Activated T-helper 17 cell treated with anti-CD3 and anti-CD28 coated beads, Interleukin-2, amount 50 U/mL, for 72 hours (primary cell): ENCODE measurements at regions not wholly inside any gene's neighbourhood (a gene's known extent, or its start where the extent isn't known, plus 50 kb on each side); places are given as distances from the start of the nearest gene placed in this dataset.

Source experiments
- ATAC-seq: fragments of 150-1000 bp; cut with Tn5 transposase; replicated peaks from 2 replicates; pipeline ENCODE4 v1.10.0; 2021; ENCODE audit warnings: mild to moderate bottlenecking, moderate library complexity
- H3K27ac Mint-ChIP-seq: one replicate; pipeline ENCODE4 v1.8.0; 2022; ENCODE audit warnings: mixed read lengths
- H3K27me3 Mint-ChIP-seq: one replicate; pipeline ENCODE4 v1.8.0; 2022; ENCODE audit warnings: mixed read lengths
- H3K36me3 Mint-ChIP-seq: one replicate; pipeline ENCODE4 v1.8.0; 2022; ENCODE audit warnings: low read depth, mild to moderate bottlenecking, mixed read lengths
- H3K4me1 Mint-ChIP-seq: one replicate; pipeline ENCODE4 v1.8.0; 2022; ENCODE audit warnings: mixed read lengths
- H3K4me3 Mint-ChIP-seq: one replicate; pipeline ENCODE4 v1.8.0; 2022; ENCODE audit warnings: mild to moderate bottlenecking, mixed read lengths
- H3K9me3 Mint-ChIP-seq: one replicate; pipeline ENCODE4 v1.8.0; 2022; ENCODE audit warnings: mixed read lengths

GRCh38 chr4:115437739-115438138 is 324.3 kb upstream of the NDST4 start:
- Mint-ChIP-seq H3K36me3 (no peaks in the 10 kb centered on the region), H3K4me3 (no peak overlapping the region), H3K9me3 (no peaks in the 10 kb centered on the region), H3K27me3 (no peaks in the 10 kb centered on the region), H3K27ac (no peak overlapping the region), H3K4me1 (no peaks in the 10 kb centered on the region)
- ATAC-seq = no peak

GRCh38 chr4:115433491-115433890 is 320.1 kb upstream of the NDST4 start:
- ATAC-seq = no peak
- no peak overlapping the region for H3K27ac Mint-ChIP-seq
- no peaks in the 10 kb centered on the region for H3K9me3 Mint-ChIP-seq
- H3K4me1 Mint-ChIP-seq = no peaks in the 10 kb centered on the region
- no peaks in the 10 kb centered on the region for H3K27me3 Mint-ChIP-seq
- H3K36me3 Mint-ChIP-seq = no peaks in the 10 kb centered on the region
- H3K4me3 Mint-ChIP-seq = no peak overlapping the region

GRCh38 chr4:115430024-115430423 is 316.6 kb upstream of the NDST4 start:
- Mint-ChIP-seq H3K27ac (no peak overlapping the region), H3K4me3 (no peak overlapping the region), H3K27me3 (no peaks in the 10 kb centered on the region), H3K9me3 (no peaks in the 10 kb centered on the region), H3K36me3 (no peaks in the 10 kb centered on the region), H3K4me1 (no peaks in the 10 kb centered on the region)
- ATAC-seq = no peak

- Mint-ChIP-seq H3K27me3 (no peaks in the 10 kb centered on the region), H3K27ac (no peak overlapping the region), H3K9me3 (no peaks in the 10 kb centered on the region), H3K4me3 (no peak overlapping the region), H3K4me1 (no peaks in the 10 kb centered on the region), H3K36me3 (no peaks in the 10 kb centered on the region)
- ATAC-seq = no peak
Observed at GRCh38 chr4:115428455-115428854, 315.0 kb upstream of the NDST4 start.

- Mint-ChIP-seq H3K4me1 (no peaks in the 10 kb centered on the region), H3K9me3 (peaks cover 7% of the 10 kb centered on the region), H3K4me3 (no peak overlapping the region), H3K27ac (no peak overlapping the region), H3K36me3 (no peaks in the 10 kb centered on the region), H3K27me3 (no peaks in the 10 kb centered on the region)
- no peak for ATAC-seq
Observed at GRCh38 chr4:115424852-115425251, 311.4 kb upstream of the NDST4 start.

GRCh38 chr4:115418635-115419396 is 305.4 kb upstream of the NDST4 start:
- Mint-ChIP-seq H3K27me3 (no peaks in the 10 kb centered on the region), H3K9me3 (peaks cover 8% of the 10 kb centered on the region), H3K36me3 (no peaks in the 10 kb centered on the region), H3K4me1 (no peaks in the 10 kb centered on the region), H3K27ac (no peak overlapping the region), H3K4me3 (no peak overlapping the region)
- no peak for ATAC-seq

GRCh38 chr4:115396034-115396433 is 282.6 kb upstream of the NDST4 start:
- Mint-ChIP-seq H3K4me3 (no peak overlapping the region), H3K4me1 (no peaks in the 10 kb centered on the region), H3K27ac (no peak overlapping the region), H3K9me3 (no peaks in the 10 kb centered on the region), H3K27me3 (no peaks in the 10 kb centered on the region), H3K36me3 (no peaks in the 10 kb centered on the region)
- ATAC-seq = no peak

- H3K27ac Mint-ChIP-seq = no peak overlapping the region
- no peak for ATAC-seq
Observed at GRCh38 chr4:115376866-115377265, 263.4 kb upstream of the NDST4 start.

GRCh38 chr4:115374621-115375020 is 261.2 kb upstream of the NDST4 start:
- Mint-ChIP-seq H3K27me3 (no peaks in the 10 kb centered on the region), H3K36me3 (no peaks in the 10 kb centered on the region), H3K4me3 (no peak overlapping the region), H3K27ac (no peak overlapping the region), H3K9me3 (no peaks in the 10 kb centered on the region), H3K4me1 (no peaks in the 10 kb centered on the region)
- no peak for ATAC-seq

More at GRCh38 chr4:115376866-115377265, 263.4 kb upstream of the NDST4 start:
- no peaks in the 10 kb centered on the region for H3K9me3 Mint-ChIP-seq
- no peak overlapping the region for H3K4me3 Mint-ChIP-seq
- no peaks in the 10 kb centered on the region for H3K27me3 Mint-ChIP-seq
- no peaks in the 10 kb centered on the region for H3K4me1 Mint-ChIP-seq
- H3K36me3 Mint-ChIP-seq = no peaks in the 10 kb centered on the region

GRCh38 chr4:115370490-115370889 is 257.1 kb upstream of the NDST4 start:
- no peaks in the 10 kb centered on the region for H3K9me3 Mint-ChIP-seq
- H3K27me3 Mint-ChIP-seq = no peaks in the 10 kb centered on the region
- no peaks in the 10 kb centered on the region for H3K36me3 Mint-ChIP-seq
- no peak overlapping the region for H3K4me3 Mint-ChIP-seq
- H3K27ac Mint-ChIP-seq = no peak overlapping the region
- H3K4me1 Mint-ChIP-seq = no peaks in the 10 kb centered on the region
- ATAC-seq = no peak

- no peak overlapping the region for H3K27ac Mint-ChIP-seq
- H3K27me3 Mint-ChIP-seq = no peaks in the 10 kb centered on the region
- no peak for ATAC-seq
- no peaks in the 10 kb centered on the region for H3K4me1 Mint-ChIP-seq
- H3K4me3 Mint-ChIP-seq = no peak overlapping the region
- H3K36me3 Mint-ChIP-seq = no peaks in the 10 kb centered on the region
- no peaks in the 10 kb centered on the region for H3K9me3 Mint-ChIP-seq
Observed at GRCh38 chr4:115370012-115370411, 256.6 kb upstream of the NDST4 start.

- Mint-ChIP-seq H3K4me3 (no peak overlapping the region), H3K9me3 (no peaks in the 10 kb centered on the region), H3K36me3 (no peaks in the 10 kb centered on the region), H3K27ac (no peak overlapping the region), H3K4me1 (no peaks in the 10 kb centered on the region), H3K27me3 (no peaks in the 10 kb centered on the region)
- no peak for ATAC-seq
Observed at GRCh38 chr4:115366390-115366789, 253.0 kb upstream of the NDST4 start.

- H3K27ac Mint-ChIP-seq = no peak overlapping the region
- H3K27me3 Mint-ChIP-seq = no peaks in the 10 kb centered on the region
- H3K9me3 Mint-ChIP-seq = no peaks in the 10 kb centered on the region
- ATAC-seq = no peak
- H3K4me1 Mint-ChIP-seq = no peaks in the 10 kb centered on the region
- no peaks in the 10 kb centered on the region for H3K36me3 Mint-ChIP-seq
- no peak overlapping the region for H3K4me3 Mint-ChIP-seq
Observed at GRCh38 chr4:115365185-115365584, 251.8 kb upstream of the NDST4 start.

GRCh38 chr4:115361781-115362180 is 248.4 kb upstream of the NDST4 start:
- no peaks in the 10 kb centered on the region for H3K9me3 Mint-ChIP-seq
- H3K27me3 Mint-ChIP-seq = no peaks in the 10 kb centered on the region
- H3K36me3 Mint-ChIP-seq = no peaks in the 10 kb centered on the region
- no peaks in the 10 kb centered on the region for H3K4me1 Mint-ChIP-seq
- H3K27ac Mint-ChIP-seq = no peak overlapping the region
- ATAC-seq = no peak
- no peak overlapping the region for H3K4me3 Mint-ChIP-seq

- Mint-ChIP-seq H3K36me3 (no peaks in the 10 kb centered on the region), H3K9me3 (no peaks in the 10 kb centered on the region), H3K4me1 (no peaks in the 10 kb centered on the region), H3K27ac (no peak overlapping the region), H3K4me3 (no peak overlapping the region), H3K27me3 (no peaks in the 10 kb centered on the region)
- no peak for ATAC-seq
Observed at GRCh38 chr4:115360431-115360830, 247.0 kb upstream of the NDST4 start.

GRCh38 chr4:115357776-115358175 is 244.4 kb upstream of the NDST4 start:
- Mint-ChIP-seq H3K4me3 (no peak overlapping the region), H3K36me3 (no peaks in the 10 kb centered on the region), H3K9me3 (peaks cover 8% of the 10 kb centered on the region), H3K27ac (no peak overlapping the region), H3K4me1 (no peaks in the 10 kb centered on the region), H3K27me3 (no peaks in the 10 kb centered on the region)
- ATAC-seq = no peak
